BJ (cell line): ENCODE measurements at regions not wholly inside any gene's neighbourhood (a gene's known extent, or its start where the extent isn't known, plus 50 kb on each side); places are given as distances from the start of the nearest gene placed in this dataset.

Experiments used
- CTCF ChIA-PET: fragments of 350-600 bp; formaldehyde crosslinking; extraction: SDS; loops from one replicate; lab custom pipeline; 2021; ENCODE audit warnings: antibody characterized with exemption, inconsistent platforms; lab: Yijun Ruan, JAX
- POLR2A ChIA-PET: fragments of 300-600 bp; sonication (Branson Sonifier 250); formaldehyde crosslinking; extraction: SDS; loops from one replicate; lab custom pipeline; 2021; ENCODE audit warnings: antibody characterized with exemption; lab: Charles Lee
- DNase-seq: peaks from one replicate; pipeline ENCODE4 v3.0.0-alpha.2; 2011; ENCODE audit warnings: low read depth
- H3K27me3 ChIP-seq: 2 replicates; pipeline ENCODE4 v1.6.0; 2011; ENCODE audit warnings: low read length; ENCODE audit not compliant: control insufficient read depth, insufficient read depth
- H3K36me3 ChIP-seq: 2 replicates; pipeline ENCODE4 v1.5.1; 2011; ENCODE audit warnings: low read length; ENCODE audit not compliant: control insufficient read depth, insufficient read depth
- H3K4me3 ChIP-seq: 2 replicates; pipeline ENCODE4 v1.5.1; 2011; ENCODE audit warnings: low read depth, mild to moderate bottlenecking, control low read depth, low read length
- TF ChIP-seq, protein P1 (sequence below): IDR thresholded peaks from 2 replicates; pipeline ENCODE4 v1.5.1; 2011; ENCODE audit warnings: low read depth, mild to moderate bottlenecking, control low read depth, inconsistent platforms, low read length, moderate library complexity; ENCODE audit not compliant: insufficient read depth

DNA sequence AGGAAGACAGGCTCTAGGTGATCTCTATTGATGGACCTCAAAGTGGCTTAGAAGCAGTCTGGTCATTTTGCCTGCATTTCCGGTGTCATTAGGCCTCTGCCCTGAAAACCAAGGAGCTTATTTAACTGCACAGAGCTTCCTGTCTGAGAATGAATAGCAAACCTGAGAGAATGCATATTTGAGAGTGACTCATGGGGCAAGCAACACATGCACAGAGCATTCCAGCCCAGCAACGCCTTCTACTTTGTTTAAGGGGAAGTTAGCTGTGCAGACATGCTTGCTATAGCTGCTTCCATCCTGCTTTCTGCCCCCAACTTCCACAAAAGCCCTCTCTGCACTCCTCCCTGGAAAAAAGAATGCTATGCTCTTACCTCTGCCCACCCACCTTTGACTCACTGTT lies 232.8 kb downstream of the GRB14 start:
- Histone ChIP-seq H3K36me3 (no peaks in the 10 kb centered on the region), H3K27me3 (no peaks in the 10 kb centered on the region), H3K4me3 (no peak overlapping the region)
- ChIA-PET CTCF (interaction anchor here (1.4 kb wide), 1 partner anchor 1043 kb away, joined by 3 read pairs; no protein-coding TSS in a partner anchor), POLR2A (no interaction called here)
- DNase-seq: peak; percentile 45
- TF ChIP-seq, protein P1, sequence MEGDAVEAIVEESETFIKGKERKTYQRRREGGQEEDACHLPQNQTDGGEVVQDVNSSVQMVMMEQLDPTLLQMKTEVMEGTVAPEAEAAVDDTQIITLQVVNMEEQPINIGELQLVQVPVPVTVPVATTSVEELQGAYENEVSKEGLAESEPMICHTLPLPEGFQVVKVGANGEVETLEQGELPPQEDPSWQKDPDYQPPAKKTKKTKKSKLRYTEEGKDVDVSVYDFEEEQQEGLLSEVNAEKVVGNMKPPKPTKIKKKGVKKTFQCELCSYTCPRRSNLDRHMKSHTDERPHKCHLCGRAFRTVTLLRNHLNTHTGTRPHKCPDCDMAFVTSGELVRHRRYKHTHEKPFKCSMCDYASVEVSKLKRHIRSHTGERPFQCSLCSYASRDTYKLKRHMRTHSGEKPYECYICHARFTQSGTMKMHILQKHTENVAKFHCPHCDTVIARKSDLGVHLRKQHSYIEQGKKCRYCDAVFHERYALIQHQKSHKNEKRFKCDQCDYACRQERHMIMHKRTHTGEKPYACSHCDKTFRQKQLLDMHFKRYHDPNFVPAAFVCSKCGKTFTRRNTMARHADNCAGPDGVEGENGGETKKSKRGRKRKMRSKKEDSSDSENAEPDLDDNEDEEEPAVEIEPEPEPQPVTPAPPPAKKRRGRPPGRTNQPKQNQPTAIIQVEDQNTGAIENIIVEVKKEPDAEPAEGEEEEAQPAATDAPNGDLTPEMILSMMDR: no peak

DNA sequence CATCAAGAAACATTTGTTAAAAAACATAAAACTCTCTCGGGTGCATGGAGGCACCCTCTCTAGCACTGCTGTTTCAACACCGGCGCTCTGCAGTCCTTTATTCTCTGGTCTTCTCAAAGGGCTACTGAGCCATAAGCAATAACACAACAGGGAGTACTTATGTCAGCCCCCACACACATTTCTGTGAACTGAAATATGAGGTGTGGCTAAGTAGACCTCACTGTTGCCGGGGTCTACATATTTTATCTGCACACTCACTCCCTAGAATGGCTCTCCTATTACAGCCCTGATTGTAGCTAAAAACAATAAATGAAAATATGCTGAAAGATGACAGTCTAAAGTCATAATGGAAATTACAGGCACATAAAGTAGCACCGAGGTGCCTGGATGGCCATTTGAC lies 235.1 kb downstream of the GRB14 start:
- Histone ChIP-seq H3K36me3 (no peaks in the 10 kb centered on the region), H3K4me3 (no peak overlapping the region), H3K27me3 (no peaks in the 10 kb centered on the region)
- ChIA-PET CTCF (no interaction called here), POLR2A (no interaction called here)
- no peak for DNase-seq
- TF ChIP-seq, protein P1: no peak

DNA sequence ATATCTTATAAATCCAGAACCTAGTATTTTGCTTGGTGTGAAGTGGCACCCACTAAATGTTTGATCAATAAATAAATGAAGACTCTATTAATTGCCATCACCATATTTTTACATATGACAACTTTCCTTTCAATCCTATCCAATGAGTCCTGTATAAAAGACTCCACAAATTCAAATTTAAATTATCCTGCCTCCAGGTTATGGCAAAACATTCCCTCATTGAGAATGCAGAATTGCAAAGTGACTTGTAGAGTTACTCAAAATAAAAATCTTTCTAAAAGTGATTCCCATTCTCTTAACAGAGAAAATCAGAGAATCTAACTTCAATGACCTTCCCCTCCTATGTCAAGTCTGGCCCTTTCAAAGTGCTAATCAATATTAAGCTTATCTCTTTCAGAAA lies 236.8 kb downstream of the GRB14 start:
- H3K4me3 ChIP-seq: no peak overlapping the region
- no peaks in the 10 kb centered on the region for H3K27me3 ChIP-seq
- TF ChIP-seq, protein P1: no peak
- DNase-seq: no peak
- POLR2A ChIA-PET: no interaction called here
- CTCF ChIA-PET: no interaction called here
- no peaks in the 10 kb centered on the region for H3K36me3 ChIP-seq

DNA sequence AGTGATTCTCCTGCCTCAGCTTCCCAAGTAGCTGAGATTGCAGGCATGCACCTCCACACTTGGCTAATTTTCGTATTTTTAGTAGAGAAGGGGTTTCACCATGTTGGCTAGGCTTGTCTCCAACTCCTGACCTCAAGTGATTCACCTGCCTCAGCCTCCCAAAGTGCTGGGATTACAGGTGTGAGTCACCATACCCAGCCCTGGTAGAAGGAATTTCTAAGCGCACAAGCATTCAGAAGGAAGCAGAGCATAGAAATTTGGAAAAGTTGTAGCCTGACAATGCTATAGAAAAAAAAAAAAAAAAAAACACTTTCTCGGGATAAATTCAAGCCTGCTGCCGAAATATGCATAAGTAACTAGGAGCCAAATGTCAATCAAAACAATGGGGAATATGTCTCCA lies 249.4 kb downstream of the GRB14 start:
- no peaks in the 10 kb centered on the region for H3K36me3 ChIP-seq
- no peak overlapping the region for H3K4me3 ChIP-seq
- TF ChIP-seq, protein P1: no peak
- ChIA-PET CTCF (interaction anchor here (1.3 kb wide), 1 partner anchor 19 kb away, joined by 3 read pairs; no protein-coding TSS in a partner anchor), POLR2A (no interaction called here)
- no peak for DNase-seq
- no peaks in the 10 kb centered on the region for H3K27me3 ChIP-seq

DNA sequence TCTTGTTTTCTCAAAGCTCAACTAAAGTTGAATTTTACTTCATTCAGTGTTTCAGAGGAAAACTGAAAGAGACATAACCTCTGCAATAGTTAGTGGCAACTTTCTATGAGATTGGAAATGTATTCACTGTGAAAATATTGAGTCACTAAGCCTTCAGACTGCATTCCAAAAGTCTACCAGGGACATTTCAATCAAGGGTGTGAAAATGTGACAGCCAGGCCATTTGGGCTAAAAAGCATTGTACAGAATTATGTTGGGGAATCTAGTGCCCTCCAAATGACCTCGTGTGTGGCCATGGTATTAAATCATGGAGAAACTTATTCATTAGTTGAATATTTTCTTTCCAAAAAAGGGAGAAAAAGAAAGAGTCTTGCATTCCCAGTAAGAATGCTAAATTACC lies 251.9 kb downstream of the GRB14 start:
- Histone ChIP-seq H3K27me3 (no peaks in the 10 kb centered on the region), H3K36me3 (no peaks in the 10 kb centered on the region), H3K4me3 (no peak overlapping the region)
- TF ChIP-seq, protein P1: no peak
- DNase-seq: no peak
- CTCF ChIA-PET: no interaction called here
- POLR2A ChIA-PET: no interaction called here
